Spinal cord (tissue), 9 donors: ENCODE measurements at regions not wholly inside any gene's neighbourhood (a gene's known extent, or its start where the extent isn't known, plus 50 kb on each side); places are given as distances from the start of the nearest gene placed in this dataset.
"Not testable (repeated sequence)": the region's sequence is repeated elsewhere in the genome, so short reads cannot be mapped to it uniquely, and the experiment has no call there.

Experiments
- DNase-seq, 6 donors: peaks; one replicate each; pipeline versions ENCODE4 v3.0.0 to v3.0.0-alpha.2; 2013 to 2015; ENCODE audit warnings: low spot score in 6 of 6, low read depth in 4 of 6
- H3K27ac ChIP-seq: one replicate; pipeline ENCODE4 v1.5.1; 2013; ENCODE audit warnings: low read depth, low read length, control low read depth
- H3K27me3 ChIP-seq: one replicate; pipeline ENCODE4 v1.6.1; 2013; ENCODE audit warnings: low read length; ENCODE audit not compliant: control insufficient read depth, insufficient read depth
- H3K36me3 ChIP-seq: one replicate; pipeline ENCODE4 v1.6.1; 2013; ENCODE audit warnings: low read length; ENCODE audit not compliant: control insufficient read depth, insufficient read depth
- H3K4me1 ChIP-seq: one replicate; pipeline ENCODE4 v1.6.1; 2013; ENCODE audit warnings: low read length; ENCODE audit not compliant: control insufficient read depth, insufficient read depth
- H3K4me3 ChIP-seq: one replicate; pipeline ENCODE4 v1.5.1; 2013; ENCODE audit warnings: low read depth, low read length, control low read depth
- H3K9me3 ChIP-seq: one replicate; pipeline ENCODE4 v1.6.1; 2013; ENCODE audit warnings: low read length; ENCODE audit not compliant: control insufficient read depth, insufficient read depth
- WGBS: methylation state at CpG from one replicate; pipeline ENCODE4 v1.1.5; 2013; ENCODE audit warnings: missing lambda C conversion rate; ENCODE audit not compliant: insufficient coverage; 5-methylcytosine and 5-hydroxymethylcytosine counted together
- donor health status: healthy.

- H3K9me3 ChIP-seq, H3K4me3 ChIP-seq: not testable (repeated sequence)
- no CpG with 5 or more reads among the region's 1 CpG for WGBS
Observed at GRCh38 chr6:134659885-134660284, 290.0 kb downstream of the ALDH8A1 start.

GRCh38 chr6:134658596-134658995, 291.3 kb downstream of the ALDH8A1 start:
- Histone ChIP-seq H3K4me1 (no peaks in the 10 kb centered on the region), H3K27me3 (no peaks in the 10 kb centered on the region), H3K36me3 (no peaks in the 10 kb centered on the region), H3K4me3 (no peak overlapping the region), H3K9me3 (no peaks in the 10 kb centered on the region), H3K27ac (no peak overlapping the region)
- no CpG with 5 or more reads among the region's 5 CpGs for WGBS
- DNase-seq = no peak

More at GRCh38 chr6:134659885-134660284, 290.0 kb downstream of the ALDH8A1 start:
- not testable (repeated sequence) for DNase-seq, H3K27me3 ChIP-seq, H3K36me3 ChIP-seq, H3K4me1 ChIP-seq, H3K27ac ChIP-seq

DNA sequence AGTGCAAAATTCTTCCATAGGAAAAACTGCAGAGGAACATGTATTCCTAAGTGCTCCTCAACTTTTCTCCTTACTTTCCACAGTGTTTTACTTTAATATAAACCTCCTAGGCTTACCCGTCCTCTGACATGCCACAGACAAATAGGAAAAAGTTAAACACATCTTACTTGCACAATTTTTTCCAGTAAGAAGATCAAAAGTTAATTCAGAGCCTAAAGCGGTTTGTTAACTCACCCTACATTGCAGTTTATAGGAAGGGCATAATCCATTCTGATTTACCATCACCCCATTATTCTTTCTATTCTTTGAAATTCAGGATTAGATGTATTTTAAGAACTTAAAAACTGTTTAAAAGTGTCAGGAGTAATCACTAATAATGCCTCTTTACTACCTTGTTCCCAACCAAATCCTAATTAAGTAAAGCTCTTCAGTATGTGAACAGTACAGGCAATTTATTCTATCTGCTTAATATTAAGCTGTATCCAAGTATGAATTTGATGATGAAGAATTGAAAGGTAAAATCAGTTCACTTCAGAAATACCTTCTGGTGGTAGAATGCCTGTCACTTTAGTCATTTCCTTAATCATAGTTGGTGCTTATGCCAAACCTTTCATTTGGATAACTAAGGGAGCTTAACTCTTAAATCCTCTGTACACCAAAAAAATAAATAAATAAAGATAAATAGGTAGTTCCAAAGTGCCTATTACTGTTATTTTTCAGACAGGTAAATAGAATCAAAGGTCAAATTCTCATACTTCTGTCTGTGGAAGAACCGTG, 292.0 kb downstream of the ALDH8A1 start:
- no peaks in the 10 kb centered on the region for H3K4me1 ChIP-seq
- 100% methylated on average over 1 of the region's 3 CpGs for WGBS
- no peaks in the 10 kb centered on the region for H3K36me3 ChIP-seq
- H3K27me3 ChIP-seq = no peaks in the 10 kb centered on the region
- no peak overlapping the region for H3K4me3 ChIP-seq
- no peak for DNase-seq
- H3K9me3 ChIP-seq = no peaks in the 10 kb centered on the region
- no peak overlapping the region for H3K27ac ChIP-seq

GRCh38 chr6:134657343-134657742, 292.6 kb downstream of the ALDH8A1 start:
- Histone ChIP-seq H3K36me3 (no peaks in the 10 kb centered on the region), H3K9me3 (no peaks in the 10 kb centered on the region), H3K27me3 (no peaks in the 10 kb centered on the region), H3K4me3 (no peak overlapping the region), H3K4me1 (no peaks in the 10 kb centered on the region), H3K27ac (no peak overlapping the region)
- DNase-seq = no peak
- WGBS = 86% methylated on average over 1 of the region's 3 CpGs

DNA sequence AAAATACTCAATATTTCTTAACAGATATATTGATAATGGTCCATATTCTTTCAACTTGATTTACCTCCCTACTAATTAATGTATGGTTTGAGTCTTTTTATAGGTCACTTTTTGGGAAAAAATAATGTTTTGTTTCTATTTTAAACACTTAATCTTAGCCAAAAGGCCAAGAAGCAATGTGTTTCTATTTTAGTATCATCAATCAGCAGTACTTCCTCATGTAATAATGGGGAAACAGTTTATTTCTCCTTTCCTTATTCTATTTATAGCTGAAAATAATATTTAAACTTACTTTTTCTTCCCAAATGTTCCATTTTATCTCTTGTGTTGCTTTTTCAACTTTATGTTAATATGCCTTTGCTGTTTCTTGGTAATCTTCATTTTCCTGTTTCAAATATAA, 295.1 kb downstream of the ALDH8A1 start:
- no peak for DNase-seq
- Histone ChIP-seq H3K9me3 (no peaks in the 10 kb centered on the region), H3K27ac (no peak overlapping the region), H3K27me3 (no peaks in the 10 kb centered on the region), H3K4me3 (no peak overlapping the region), H3K36me3 (no peaks in the 10 kb centered on the region), H3K4me1 (no peaks in the 10 kb centered on the region)

GRCh38 chr6:134651519-134651918, 298.4 kb downstream of the ALDH8A1 start:
- Histone ChIP-seq H3K36me3 (no peaks in the 10 kb centered on the region), H3K9me3 (no peaks in the 10 kb centered on the region), H3K4me3 (no peak overlapping the region), H3K27ac (no peak overlapping the region), H3K4me1 (no peaks in the 10 kb centered on the region), H3K27me3 (no peaks in the 10 kb centered on the region)
- WGBS = 86% methylated on average over 3 of the region's 3 CpGs
- no peak for DNase-seq

DNA sequence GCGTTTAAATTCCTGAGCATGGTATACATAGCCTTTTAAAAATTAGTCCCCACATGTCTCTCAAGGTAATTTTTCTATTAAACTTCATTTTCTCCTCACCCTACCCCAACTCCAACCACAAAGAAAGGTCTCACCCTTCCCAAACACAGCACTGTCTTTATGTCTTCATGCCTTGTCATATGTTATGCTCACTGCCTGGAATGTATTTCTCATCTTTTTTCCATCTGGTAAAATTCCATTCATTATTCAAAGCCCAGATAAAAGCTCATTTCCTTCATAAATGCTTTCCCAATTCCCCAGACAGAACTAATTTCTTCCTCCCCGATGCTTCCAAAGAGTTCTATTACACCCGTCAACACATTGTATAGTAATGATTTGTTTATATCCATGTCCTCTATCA, 302.0 kb downstream of the ALDH8A1 start:
- Histone ChIP-seq H3K36me3 (no peaks in the 10 kb centered on the region), H3K4me3 (no peak overlapping the region), H3K27me3 (no peaks in the 10 kb centered on the region), H3K4me1 (no peaks in the 10 kb centered on the region), H3K9me3 (no peaks in the 10 kb centered on the region), H3K27ac (no peak overlapping the region)
- DNase-seq = no peak
- no CpG with 5 or more reads among the region's 3 CpGs for WGBS

DNA sequence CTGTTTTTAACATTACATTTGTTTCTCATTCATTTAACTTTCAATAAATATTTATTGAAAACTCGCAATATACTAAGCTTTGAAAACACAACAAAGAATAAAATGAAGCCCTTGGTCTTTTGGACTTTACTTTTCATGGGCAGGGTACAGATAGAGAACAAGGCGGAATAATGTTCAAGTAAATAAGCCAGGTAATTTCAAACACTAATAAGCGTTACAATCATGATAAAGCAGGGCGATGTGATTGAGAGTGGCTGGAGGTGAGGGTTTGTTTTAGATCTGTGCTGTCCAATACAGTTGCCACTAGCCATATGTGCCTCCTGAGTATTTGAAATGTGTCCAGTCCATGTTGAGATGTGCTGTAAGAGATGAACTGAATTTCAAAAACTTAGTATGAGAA, 307.1 kb downstream of the ALDH8A1 start:
- H3K4me3 ChIP-seq = no peak overlapping the region
- no peaks in the 10 kb centered on the region for H3K4me1 ChIP-seq
- H3K9me3 ChIP-seq = no peaks in the 10 kb centered on the region
- H3K27ac ChIP-seq = no peak overlapping the region
- H3K36me3 ChIP-seq = no peaks in the 10 kb centered on the region
- WGBS = no CpG with 5 or more reads among the region's 4 CpGs
- DNase-seq = no peak
- H3K27me3 ChIP-seq = no peaks in the 10 kb centered on the region

DNA sequence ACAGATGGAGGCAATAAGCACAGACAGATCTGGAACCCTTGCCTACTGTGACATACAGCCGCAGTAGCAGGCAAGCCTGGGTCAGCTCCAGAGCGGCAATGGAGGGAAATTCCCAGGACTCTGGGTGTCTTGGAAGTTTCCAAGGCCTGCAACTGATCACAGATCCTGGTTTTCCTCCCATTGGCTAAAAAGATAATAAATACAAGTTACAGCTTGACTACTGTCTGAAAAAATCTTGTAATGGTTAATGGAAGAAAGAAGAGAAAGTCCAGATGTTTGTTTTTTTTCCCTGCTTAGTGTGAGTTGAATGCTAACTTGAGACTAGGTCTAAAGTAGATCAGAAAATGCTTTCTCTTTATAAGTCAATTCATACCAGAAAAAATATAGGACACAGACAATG, 307.6 kb downstream of the ALDH8A1 start:
- no peaks in the 10 kb centered on the region for H3K9me3 ChIP-seq
- H3K27me3 ChIP-seq = no peaks in the 10 kb centered on the region
- no peak overlapping the region for H3K4me3 ChIP-seq
- no peak overlapping the region for H3K27ac ChIP-seq
- no peaks in the 10 kb centered on the region for H3K36me3 ChIP-seq
- H3K4me1 ChIP-seq = no peaks in the 10 kb centered on the region
- 94% methylated on average over 2 of the region's 2 CpGs for WGBS
- no peak for DNase-seq

- WGBS = no CpG with 5 or more reads among the region's 1 CpG
- H3K9me3 ChIP-seq = no peaks in the 10 kb centered on the region
- DNase-seq = peak; percentile 20 to 83 (median 42)
- H3K27me3 ChIP-seq = no peaks in the 10 kb centered on the region
- no peaks in the 10 kb centered on the region for H3K4me1 ChIP-seq
- no peak overlapping the region for H3K4me3 ChIP-seq
- H3K27ac ChIP-seq = no peak overlapping the region
- no peaks in the 10 kb centered on the region for H3K36me3 ChIP-seq
Observed at GRCh38 chr6:134640975-134641429, 308.9 kb downstream of the ALDH8A1 start.
